Hypothalamus (tissue), 51 donors: ENCODE measurements at regions not wholly inside any gene's neighbourhood (a gene's known extent, or its start where the extent isn't known, plus 50 kb on each side); places are given as distances from the start of the nearest gene placed in this dataset.
"Not testable (repeated sequence)": the region's sequence is repeated elsewhere in the genome, so short reads cannot be mapped to it uniquely, and the experiment has no call there.

Experiments
- DNase-seq, 51 donors: peaks; one replicate each; lab custom pipeline; 2025; lab: John Stamatoyannopoulos, UW

DNA sequence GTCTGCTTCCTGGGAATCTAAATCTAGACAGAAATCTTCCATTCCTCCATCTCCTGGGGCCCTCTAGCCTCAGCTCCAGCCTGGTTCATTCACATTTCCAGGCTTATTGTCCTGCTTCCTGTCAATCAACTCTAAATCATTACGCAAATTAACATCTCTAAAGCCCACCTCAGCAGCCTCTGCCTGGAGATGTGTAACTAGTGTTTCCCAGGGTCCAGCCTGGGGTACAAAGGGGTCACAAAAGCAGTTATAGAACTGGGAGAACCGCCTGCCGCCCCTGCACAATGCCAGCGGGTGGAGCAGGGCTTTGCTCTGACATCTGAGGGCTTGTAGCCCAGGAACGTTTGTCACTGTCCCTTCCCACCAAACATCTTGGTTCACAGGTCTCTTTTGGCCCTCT lies 373.5 kb downstream of the RRAGC start:
- DNase-seq, result no peak

DNA sequence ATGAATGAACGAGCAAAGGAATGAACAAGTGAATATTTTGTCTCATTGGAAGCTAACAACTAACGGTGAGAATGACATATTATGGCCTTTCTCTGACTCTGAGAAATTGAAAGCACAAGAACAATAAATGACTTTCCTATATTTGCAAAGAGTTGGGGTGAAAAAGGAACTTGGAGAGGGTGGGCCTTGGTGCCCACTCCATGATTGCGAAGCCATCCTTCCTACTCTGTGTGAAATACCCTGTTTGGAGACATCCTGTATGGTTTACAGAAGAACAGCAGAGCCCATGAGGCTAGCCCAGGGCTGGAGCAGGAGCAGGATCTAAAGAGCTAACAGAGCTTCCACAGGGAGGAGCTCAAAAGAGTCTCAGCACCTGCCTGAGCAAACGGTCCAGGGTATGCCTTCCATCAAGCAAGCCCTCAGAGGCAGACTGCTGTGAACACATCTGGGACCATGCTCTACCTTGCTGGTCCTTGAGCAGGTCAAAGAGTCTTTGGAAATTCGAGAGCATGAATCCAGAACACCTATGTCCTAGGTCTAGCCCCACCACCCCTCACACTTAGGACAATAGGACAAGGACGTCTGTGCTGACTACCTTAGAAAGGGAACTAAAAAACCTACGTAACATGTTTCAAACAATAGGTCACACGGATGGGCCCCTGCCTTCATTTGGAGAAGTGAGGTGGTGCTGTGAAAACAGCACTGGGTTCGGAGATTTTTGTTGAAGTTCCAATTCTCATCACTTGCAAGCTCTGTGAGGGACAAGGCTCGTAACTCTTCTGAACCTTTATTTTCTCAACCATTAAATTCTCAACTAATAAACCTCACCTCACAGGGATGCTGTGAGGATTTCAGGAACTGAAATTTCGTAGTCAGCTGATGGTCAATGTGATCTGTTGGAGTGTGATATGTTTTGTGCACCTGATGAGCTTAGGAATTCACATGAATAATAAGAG lies 377.4 kb downstream of the RRAGC start:
- no peak for DNase-seq

DNA sequence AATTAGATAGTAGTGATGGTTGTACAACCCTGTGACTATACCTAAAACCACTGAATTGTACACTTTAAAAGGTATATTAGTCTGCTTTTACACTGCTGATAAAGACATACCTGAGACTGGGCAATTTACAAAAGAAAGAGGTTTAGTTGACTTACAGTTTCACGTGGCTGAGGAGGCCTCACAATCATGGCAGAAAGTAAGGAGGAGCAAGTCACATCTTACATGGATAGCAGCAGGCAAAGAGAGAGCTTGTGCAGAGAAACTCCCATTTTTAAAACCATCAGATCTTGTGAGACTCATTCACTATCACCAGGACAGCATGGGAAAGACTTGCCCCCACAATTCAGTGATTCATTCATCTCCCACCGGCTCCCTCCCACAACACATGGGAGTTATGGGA lies 379.9 kb downstream of the RRAGC start:
- not testable (repeated sequence) for DNase-seq

DNA sequence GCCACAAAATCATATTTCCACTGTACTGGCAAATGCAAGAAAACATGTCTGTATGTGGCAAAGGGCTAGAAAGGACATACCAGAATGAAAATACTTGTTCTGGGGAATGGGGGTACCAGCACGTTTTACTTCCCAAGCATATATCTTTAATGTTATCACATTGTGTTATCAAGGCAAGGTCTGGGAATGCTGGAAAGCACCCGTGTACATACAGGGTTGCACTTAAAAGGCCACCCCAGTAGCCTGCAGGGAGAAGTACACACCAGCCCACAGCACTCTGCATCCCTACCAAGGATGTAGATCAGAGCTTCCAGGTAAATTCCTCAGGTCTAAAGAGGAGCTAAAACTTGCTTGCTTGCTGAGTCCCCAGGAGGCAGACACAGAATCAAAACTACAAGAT lies 381.8 kb downstream of the RRAGC start:
- no peak for DNase-seq

DNA sequence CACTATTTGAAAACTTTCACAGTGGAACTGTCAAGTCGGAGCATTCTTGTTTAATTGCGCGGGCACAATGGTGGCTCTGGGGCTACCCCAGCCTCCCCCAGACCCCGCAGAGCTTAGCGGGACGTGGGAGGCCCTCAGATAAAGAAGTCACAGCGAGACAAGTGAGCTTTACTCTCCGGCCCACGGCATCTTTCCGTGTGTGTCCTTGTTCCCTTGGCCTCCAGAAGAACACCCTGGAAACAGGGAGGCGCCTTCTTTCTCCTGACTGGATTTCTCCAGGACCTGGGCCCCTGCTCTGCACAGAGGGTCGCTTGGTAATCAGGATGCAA lies 382.8 kb downstream of the RRAGC start:
- no peak for DNase-seq

DNA sequence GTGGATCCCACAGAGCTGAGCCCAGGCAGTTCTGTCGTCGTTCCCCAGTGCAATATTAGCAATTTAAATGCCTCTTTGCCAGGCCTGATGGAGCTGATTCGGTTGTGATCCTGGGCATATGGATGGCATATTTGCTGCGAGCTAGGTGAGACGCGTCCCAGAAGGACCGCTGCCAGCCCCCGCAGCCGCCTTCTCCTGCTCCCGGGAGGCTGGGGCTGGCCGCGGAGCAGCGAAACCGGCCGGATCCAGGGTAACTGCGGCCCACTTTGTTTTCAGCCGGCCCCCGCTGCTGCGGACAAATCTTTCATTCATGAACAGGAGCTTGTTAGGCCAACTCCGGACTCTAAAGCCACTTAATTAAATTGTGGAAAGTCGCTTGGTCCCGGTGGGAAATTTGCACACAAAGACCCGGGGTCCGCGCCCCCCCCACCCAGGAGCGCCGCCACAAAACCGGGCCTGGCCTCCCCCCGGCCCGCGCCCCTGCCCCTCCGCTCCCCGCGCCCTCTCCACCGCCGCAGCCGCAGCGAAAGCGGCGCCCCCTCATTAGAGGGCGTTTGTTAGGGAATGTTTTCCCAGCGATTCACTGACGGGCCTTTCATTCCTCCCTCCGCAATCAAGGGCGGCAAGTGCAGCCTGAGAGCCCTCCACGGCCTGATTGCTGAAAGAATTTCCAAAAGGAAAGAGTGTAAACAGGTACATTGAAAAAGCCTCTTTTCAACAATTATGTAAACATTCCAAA lies 383.3 kb downstream of the RRAGC start:
- peak in 27 of 51 donors; percentile 1 to 52 (median 18) for DNase-seq

DNA sequence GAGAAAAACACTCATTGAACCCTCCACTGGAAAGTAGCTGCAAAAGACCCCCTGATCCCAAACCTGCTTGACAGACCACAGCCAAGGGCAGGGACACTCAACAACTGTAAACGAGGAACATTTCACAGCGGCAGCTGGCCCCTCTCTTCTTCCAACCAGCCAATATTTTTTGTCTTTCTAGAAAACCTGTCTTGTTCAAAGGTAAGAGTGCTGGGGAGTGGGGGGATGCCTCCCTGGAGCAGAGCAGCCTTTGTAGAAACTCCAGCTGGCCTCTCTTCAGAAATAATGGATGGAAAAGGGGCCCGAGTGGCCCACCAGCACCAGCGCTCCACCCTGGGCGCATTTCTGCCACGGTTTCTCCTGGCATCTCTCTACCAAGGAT lies 384.0 kb downstream of the RRAGC start:
- no peak for DNase-seq

DNA sequence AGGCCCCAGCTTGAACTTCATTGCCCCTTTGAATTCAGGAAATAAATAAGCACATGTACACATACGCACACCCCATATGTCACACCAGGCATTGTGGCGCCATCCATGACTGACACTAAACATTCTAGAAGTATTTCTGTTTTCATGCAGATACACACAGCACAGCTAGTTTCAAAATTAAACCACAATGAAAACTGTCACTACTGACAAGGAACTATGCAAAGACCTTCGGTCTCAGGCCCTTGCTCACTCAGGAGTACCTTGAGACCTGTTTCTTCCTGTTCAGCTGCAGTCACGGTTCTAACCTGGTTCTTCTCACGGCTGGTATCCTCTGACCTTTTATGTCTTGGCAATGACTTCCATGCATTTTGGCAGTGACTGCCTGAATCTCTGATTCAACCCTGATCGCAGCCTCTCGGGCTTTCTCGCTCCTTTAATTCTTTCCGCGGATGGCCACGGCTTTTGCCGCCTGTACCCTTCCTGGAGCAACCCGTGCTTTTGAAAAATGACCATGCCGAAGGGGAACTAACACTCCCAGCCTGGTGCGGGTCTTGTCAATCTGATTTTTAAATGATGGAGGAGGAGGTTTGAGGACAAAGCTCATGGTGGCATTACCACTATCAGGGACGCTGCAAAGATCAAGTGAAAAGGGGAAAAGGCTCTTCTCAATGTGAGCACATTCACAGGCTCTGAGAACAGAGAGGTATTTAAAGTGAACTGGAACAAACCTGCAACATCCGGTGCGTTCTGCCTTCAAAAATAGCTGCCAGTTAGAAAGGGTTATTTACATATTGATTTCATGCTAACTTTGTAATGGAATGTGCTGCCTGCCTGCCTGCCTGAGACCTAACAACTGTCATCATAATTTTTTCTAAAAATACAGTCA lies 384.6 kb downstream of the RRAGC start:
- DNase-seq, result no peak

DNA sequence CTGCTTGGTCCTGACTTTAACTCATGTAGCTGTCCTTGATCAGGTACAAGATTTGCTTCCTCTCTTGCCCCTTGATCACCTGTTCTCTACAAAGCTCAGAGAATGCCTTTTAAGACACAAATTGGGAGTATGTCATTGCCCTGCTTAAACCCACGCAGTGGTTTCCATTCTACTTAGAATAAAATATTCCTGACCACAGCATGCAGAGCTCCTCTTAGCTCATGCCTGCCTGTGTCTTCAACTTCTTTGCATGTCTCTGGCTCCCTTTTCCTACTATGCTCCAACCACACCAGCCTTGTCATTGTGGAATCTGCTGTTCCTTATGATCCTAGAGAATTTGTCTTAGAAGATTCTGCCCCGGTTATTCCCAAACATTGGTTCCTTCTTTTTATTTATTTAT lies 393.1 kb downstream of the RRAGC start:
- DNase-seq, result no peak

DNA sequence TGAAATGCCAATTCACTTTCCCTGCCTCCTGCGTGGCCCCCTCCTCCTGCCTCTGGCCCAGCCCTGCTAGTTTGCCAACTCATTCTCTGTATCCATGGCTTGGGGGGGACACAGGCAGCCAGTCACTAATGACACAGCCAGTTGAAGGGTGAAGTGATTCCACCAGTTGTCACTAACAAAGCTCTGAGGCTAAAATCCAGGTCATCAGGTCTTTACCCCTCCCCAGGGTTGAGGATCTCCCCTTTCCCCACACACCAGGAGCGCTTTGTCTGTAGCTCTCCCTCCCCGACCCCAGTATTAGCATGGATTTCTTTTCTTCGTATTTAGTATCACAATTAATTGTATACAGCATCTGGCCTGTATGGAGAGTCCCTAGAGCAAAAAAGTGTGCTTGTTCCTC lies 394.1 kb downstream of the RRAGC start:
- no peak for DNase-seq

DNA sequence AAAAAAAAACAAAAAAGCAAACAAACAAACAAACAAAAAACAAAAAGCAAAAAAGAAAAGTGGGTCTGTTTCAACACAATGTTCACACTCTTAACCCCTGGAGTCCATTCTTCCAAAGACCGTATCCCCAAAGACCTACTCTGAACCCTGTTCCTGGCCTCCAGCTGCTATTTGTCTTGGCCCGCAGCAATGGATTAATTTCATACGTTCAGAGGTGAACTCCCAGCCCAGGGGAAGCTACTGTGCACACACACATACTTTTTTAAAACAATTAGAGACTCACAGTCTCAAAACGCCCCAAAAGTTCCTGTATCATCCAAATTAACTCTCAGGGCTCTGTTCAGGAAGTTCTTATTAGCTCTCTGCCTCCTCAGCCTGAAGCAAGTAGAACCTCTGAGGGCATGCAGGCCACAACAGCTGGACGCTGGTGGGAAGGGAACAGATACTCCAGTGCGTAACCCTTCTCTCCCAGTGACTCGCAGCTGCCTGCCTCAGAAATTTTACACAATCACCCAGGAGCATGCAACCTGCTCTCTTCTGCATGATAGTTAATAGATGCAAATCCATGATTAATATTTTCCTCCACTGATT lies 395.4 kb downstream of the RRAGC start:
- no peak for DNase-seq

DNA sequence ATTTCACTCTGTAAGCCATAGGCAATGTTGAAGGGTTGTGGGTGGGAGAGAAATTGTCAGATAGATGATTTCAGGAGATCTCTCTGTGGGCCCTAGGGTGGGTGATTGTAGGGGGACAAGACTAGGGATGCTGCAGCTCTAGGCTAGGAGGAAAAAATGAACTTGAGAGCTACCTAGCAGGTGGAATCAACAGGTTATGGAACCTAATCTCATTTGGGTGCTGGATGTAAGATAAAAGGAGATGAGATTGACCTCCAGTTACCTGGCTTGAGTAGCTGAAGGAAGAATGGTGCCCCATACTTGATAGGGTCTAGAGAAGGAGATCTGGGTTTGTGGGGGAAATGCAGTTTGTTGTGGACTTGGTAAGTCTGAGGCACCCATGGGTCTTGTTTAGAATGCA lies 396.5 kb downstream of the RRAGC start:
- no peak for DNase-seq

DNA sequence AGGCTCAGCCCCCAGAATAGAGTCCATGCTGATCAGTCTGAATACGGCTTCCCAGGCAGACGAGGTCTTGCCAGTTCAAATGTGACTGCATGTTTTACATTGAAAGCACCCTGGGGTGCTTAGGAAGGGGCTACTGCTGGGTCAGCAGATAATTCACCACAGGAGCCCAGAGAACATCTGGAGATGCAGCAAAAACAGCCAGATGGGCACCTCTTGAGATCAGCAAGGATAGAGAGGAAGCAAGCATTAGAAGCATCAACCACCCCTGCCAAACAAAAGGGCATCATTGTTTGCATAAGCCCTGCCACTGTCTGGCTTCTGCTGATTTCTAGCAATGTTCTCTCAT lies 403.1 kb downstream of the RRAGC start:
- DNase-seq, result no peak

DNA sequence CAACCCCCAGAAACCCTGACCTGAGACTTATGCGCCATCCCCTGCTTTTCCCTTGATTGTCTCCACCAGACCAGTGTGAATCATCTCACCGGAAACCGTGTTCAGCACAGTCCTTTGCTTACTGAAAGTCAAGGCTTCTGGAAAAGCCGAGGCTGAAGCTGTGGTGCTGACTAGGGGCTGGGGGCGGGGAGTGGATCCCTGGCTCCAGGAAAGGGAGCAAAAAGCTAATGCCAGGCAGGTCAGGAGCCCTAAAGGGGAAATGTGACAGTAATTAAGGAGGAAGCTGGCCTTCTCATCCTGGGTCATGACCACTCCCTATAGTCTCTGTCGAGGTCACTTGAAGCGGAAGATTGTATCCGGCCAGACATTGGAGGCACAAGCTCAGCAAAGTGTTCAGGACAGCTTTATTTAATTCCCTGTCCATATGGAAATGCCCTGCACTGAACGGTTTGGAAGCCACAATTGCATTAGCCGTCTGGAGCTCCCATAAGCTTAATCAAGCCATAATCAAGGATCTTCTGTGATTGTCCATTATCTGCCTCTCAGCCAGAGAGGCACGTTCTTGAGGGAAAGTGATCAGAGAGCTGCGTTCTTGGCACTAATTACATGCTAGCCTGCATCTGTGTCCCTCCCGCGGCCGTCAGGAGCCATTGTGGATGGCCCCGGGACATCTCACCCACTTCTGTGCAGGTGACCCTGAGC lies 403.6 kb downstream of the RRAGC start:
- no peak for DNase-seq

DNA sequence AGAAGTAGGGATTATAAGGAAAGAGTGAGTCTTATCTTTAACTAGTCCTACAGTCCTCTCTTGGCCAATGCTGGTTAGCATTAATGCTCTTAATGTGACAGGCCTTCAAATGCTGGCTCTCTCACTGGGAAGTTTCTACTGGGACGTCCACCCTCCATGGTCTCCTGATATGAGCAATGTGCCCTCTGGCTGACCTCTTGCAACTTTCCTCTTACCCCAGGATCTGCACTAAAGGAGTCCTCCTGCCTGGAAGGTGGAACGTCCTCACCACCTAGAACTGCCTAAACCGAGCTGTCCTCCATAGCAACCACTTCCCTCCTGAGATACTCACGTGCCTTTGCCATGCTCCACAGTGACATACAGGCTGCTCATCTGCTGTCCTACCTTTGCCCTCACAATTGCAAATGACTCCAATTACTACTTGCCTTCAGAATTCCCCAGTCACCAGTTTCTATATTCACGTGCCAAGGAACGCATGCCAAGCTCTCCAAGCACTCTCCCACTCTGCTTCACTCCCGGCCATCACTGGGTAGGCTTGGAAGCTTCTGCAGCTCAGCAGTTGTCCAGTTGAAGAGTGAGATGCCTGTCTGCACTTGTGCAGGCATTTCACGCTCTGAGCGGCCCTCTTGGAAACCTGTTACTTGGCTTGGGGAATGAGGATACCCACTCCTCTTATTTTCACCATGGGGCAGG lies 404.7 kb downstream of the RRAGC start:
- DNase-seq, result no peak

DNA sequence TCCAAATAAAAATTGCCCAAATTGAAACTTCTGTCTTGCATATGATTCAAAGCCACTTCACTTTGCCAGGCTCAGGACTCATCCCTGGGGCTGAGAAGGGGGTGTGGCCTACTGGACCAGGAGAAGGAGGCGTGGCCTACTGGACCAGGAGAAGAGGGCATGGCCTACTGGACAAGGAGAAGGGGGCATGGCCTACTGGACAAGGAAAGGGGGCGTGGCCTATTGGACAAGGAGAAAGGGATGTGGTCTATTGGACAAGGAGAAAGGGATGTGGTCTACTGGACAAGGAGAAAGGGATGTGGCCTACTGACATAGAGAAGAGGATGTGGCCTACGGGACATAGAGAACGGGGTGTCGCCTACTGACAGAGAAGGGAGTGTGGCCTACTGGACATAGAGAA lies 405.3 kb downstream of the RRAGC start:
- DNase-seq, result no peak

DNA sequence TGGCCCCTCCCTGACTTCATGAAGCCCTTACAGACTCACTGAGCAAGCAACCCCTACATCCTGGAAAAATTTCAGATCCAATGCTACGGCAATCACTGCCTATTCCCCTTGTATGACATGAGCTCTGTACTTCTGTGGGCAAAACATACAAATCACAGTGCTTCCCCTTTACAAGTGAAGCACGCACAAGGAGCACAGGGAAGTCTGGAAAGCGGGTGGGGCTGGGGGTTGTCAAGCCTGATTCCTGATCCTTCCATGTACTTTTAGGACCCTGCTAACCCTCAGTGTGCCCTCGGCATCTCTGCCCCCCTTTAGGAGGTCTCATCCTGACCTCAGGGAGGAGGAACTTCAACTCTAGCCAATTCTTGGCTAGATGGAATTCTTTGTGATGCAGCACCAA lies 405.7 kb upstream of the POU3F1 start:
- DNase-seq, result no peak

DNA sequence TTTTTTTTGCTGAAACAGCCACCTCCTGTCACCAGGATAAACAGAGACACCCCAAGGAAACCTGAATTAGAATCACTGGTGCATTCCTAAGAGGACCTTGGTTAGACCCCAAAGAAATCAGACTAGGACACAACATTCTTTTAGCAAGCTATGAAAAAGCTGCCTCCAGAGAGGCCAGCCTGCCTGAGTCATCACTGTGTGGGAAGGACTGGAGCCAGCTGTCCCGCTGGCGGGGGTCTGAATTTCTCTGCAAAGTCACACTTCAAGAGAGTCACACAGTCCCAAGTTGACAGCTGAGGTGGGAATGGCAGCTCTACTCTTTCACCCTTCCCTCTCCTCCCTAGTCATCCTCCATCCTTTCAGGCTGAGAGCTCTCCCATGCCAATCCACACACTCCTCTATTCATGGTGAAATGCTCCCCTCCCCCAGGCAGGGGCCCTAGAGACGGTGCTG lies 405.0 kb upstream of the POU3F1 start:
- DNase-seq, result peak in 9 of 51 donors; percentile 10 to 58 (median 39)

DNA sequence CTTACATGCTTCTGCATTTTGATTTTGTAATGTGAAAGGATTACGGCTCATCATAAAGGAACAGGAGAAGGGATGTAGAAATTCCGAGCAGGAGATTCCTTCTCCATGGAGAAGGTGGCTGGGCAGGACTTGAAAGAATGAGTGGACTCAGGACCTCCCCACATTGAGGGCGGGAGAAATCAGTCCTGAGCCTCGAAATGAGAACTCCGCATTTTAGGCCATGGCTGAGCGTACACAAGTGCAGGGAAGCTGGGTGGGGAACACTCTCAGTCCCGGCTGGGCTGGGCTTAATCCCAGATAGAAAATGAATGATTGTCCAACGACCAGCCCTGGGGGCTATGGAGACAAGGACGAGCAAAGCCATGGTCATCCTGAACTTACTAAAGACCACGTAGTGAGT lies 402.3 kb upstream of the POU3F1 start:
- no peak for DNase-seq

DNA sequence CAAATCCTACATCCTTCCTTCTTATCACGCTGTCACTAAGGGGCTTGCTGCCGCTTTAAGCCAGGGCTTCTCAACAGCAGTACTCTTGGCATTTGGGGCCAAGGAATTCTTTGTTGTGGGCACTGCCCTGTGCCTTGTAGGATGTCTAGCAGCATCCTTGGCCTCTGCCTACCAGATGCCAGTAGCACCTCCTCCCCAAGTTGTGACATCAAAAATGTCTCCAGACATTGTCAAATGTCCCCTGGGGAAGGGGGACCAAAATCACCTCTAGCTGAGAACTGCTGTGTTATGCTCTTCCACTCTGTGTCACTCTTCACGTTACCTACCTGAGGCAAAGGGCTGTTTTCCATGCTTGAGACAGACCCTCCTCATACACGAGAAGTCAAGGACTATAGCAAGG lies 400.3 kb upstream of the POU3F1 start:
- no peak for DNase-seq
